ENCODE measurements at regions not wholly inside any gene's neighbourhood (a gene's known extent, or its start where the extent isn't known, plus 50 kb on each side); places are given as distances from the start of the nearest gene placed in this dataset.
"Not testable (repeated sequence)": the region's sequence is repeated elsewhere in the genome, so short reads cannot be mapped to it uniquely, and the experiment has no call there.

DNA sequence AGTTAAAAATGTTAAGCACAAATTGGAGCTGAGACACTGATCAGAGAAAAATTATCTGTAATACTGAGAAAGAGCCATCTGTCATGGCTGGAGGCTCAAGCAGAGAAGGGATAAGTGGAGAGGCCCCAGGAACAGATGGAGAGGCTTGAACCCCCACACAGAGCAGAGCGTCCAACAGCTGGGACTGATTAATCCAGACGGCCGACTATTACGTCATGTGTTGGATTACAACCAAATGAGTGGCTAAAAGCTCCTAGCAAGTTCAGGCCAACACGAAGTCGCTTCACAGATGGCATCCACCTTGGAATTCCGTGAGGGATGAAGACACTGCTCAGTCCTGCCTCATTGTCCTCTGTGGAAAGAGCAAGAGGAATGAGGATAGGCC lies 57.7 kb upstream of the ATXN3L start:
- DNase-seq (ENCODE audit: insufficient read length, low spot score) (no peak), FAIRE-seq (no peak)
- TF ChIP-seq TAF1 (IDR thresholded peaks at IDR 0.05; ENCODE audit: low read depth, low read length) (no peak), POLR2A (IDR thresholded peaks at IDR 0.05; ENCODE audit: low read depth, low read length) (no peak), SPI1 (IDR thresholded peaks at IDR 0.05; ENCODE audit: low read depth, low read length) (no peak), PAX5 (IDR thresholded peaks at IDR 0.05; ENCODE audit: insufficient read depth, low read length, severe bottlenecking) (no peak), POU2F2 (IDR thresholded peaks at IDR 0.05; ENCODE audit: low read depth, low read length) (no peak), POLR2AphosphoS5 (IDR thresholded peaks at IDR 0.05; ENCODE audit: low read depth, low read length) (no peak)

DNA sequence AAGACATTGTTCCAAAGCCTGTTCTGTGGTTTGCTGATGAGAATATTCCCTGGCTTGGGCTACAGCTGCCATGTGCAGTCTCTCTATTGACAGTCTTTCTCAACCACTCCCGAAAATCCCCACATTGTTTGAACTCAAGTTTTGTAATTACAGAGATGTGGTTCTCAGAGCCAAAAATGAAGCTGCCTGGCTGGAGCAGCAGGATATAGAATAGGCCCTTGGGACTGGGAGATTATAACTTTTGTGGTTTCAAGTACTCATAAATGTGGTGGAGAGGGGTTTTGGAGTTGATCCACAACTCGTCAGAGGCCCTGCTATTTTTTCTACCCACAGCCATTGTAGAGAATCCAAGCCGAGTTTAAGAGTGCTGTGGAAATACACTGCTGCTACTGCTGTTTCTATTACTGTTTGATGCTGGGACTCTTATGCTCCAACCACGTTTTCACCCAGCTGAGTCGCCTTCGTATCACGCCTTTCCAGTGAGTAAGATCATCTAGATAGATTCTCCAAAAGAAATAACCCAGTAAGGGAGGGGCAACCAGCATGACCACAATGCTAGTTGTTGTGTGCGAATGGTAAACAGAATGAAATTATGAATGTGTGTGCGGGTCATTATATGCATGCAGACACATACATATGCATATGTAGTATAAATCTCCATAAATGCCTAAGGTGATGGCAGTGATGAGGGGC lies 57.1 kb upstream of the ATXN3L start:
- FAIRE-seq, result no peak
- DNase-seq (ENCODE audit: insufficient read length, low spot score), result no peak
- TF ChIP-seq POLR2A (IDR thresholded peaks at IDR 0.05; ENCODE audit: low read depth, low read length) (no peak), SPI1 (IDR thresholded peaks at IDR 0.05; ENCODE audit: low read depth, low read length) (no peak), PAX5 (IDR thresholded peaks at IDR 0.05; ENCODE audit: insufficient read depth, low read length, severe bottlenecking) (no peak), POLR2AphosphoS5 (IDR thresholded peaks at IDR 0.05; ENCODE audit: low read depth, low read length) (no peak), POU2F2 (IDR thresholded peaks at IDR 0.05; ENCODE audit: low read depth, low read length) (no peak), TAF1 (IDR thresholded peaks at IDR 0.05; ENCODE audit: low read depth, low read length) (no peak)

DNA sequence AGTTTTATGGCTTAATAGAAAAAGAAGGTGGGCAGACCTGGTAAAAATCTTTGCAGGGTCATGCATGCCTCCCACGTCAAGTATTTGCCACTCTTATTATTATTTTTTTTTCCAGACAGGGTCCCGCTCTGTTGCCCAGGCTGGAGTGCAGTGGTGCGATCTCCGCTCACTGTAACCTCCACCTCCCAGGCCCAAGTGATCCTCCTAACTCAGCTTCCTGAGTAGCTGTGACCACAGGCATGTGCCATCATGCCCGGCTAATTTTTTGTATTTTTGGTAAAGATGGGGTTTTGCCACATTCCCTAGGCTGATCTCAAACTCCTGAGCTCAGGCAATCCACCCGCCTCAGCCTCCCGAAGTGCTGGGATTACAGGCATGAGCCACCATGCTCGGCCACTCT lies 55.7 kb upstream of the ATXN3L start:
- DNase-seq (ENCODE audit: insufficient read length, low spot score); FAIRE-seq: not testable (repeated sequence)

DNA sequence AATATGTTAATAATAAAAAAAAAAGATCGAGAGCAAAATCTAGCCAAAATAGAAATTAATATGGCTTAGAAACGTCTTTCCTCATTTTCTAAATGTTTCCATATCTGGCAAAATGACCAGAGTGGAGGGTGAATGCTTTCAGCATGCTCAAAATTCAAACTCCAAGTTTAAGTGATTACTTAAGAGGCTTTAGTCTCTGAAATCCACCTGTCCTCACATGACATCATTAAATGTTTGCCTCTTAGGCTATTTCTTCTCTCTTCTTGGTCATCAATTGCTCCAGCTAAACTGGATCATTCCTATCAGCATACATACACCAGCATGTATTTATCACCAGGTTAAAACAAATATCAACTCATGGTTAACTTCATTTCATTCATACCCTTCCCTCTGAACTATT lies 54.5 kb upstream of the ATXN3L start:
- DNase-seq (ENCODE audit: insufficient read length, low spot score), result no peak
- no peak for FAIRE-seq
- no peak for TF ChIP-seq POU2F2 (IDR thresholded peaks at IDR 0.05; ENCODE audit: low read depth, low read length)
- no peak for TF ChIP-seq POLR2A (IDR thresholded peaks at IDR 0.05; ENCODE audit: low read depth, low read length)
- TF ChIP-seq SPI1 (IDR thresholded peaks at IDR 0.05; ENCODE audit: low read depth, low read length), result no peak
- TF ChIP-seq POLR2AphosphoS5 (IDR thresholded peaks at IDR 0.05; ENCODE audit: low read depth, low read length), result no peak
- no peak for TF ChIP-seq PAX5 (IDR thresholded peaks at IDR 0.05; ENCODE audit: insufficient read depth, low read length, severe bottlenecking)
- TF ChIP-seq TAF1 (IDR thresholded peaks at IDR 0.05; ENCODE audit: low read depth, low read length), result no peak

DNA sequence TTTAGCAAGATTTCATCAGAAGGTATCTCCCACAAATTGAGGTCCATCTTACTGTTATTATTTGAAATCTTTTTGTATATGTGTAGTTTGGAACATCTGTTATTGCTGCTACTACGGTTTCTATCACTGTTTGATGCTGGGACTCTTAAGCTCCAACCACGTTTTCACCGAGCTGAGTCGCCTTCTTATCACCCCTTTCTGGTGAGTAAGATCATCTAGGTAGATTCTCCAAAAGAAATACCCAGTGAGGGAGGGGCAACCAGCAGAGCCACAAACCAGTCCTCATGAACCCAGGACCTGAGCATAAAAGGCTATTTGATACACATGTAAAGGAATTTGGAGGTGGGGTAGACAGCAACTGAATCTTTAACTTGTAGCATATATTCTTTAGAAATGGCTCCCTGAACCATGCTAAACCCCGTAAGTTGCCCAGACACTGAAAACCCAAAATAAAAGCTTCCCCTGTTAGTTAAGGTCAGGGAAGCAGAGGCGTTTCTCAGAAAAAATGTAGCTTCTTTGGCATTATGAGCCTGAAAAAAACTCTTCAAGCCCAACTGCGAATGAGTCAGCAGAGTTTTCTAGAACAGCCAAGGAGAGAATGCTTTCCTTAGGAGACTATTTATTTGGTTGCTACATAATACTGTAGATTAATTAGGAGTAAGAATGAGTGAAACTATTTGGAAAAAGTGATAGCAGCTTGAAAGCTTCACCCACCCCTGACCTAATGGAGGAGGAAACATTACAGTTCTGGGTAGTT lies 53.8 kb upstream of the ATXN3L start:
- FAIRE-seq (no peak), DNase-seq (ENCODE audit: insufficient read length, low spot score) (no peak)
- TF ChIP-seq POLR2A (IDR thresholded peaks at IDR 0.05; ENCODE audit: low read depth, low read length) (no peak), PAX5 (IDR thresholded peaks at IDR 0.05; ENCODE audit: insufficient read depth, low read length, severe bottlenecking) (no peak), SPI1 (IDR thresholded peaks at IDR 0.05; ENCODE audit: low read depth, low read length) (no peak), POU2F2 (IDR thresholded peaks at IDR 0.05; ENCODE audit: low read depth, low read length) (no peak), TAF1 (IDR thresholded peaks at IDR 0.05; ENCODE audit: low read depth, low read length) (no peak), POLR2AphosphoS5 (IDR thresholded peaks at IDR 0.05; ENCODE audit: low read depth, low read length) (no peak)

DNA sequence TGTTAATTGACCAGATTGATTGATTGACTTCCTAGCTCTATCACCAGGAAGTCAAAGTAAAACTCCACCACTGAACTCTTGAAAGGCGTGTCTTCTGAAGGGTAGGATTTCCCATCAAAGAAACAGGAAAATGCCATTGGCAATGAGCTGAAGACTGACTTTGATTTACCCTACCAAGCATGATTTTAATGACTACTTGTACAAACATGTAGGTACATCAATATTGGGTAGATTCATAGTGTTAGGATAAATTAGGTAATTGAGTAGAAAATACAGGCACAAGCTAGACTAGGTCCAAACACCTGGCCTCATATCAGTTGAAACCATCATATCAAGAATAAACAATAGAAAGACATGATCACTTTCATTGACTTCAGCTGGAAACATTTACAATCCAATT lies 53.2 kb upstream of the ATXN3L start:
- DNase-seq (ENCODE audit: insufficient read length, low spot score) (no peak), FAIRE-seq (no peak)
- TF ChIP-seq POLR2A (IDR thresholded peaks at IDR 0.05; ENCODE audit: low read depth, low read length) (no peak), TAF1 (IDR thresholded peaks at IDR 0.05; ENCODE audit: low read depth, low read length) (no peak), SPI1 (IDR thresholded peaks at IDR 0.05; ENCODE audit: low read depth, low read length) (no peak)

DNA sequence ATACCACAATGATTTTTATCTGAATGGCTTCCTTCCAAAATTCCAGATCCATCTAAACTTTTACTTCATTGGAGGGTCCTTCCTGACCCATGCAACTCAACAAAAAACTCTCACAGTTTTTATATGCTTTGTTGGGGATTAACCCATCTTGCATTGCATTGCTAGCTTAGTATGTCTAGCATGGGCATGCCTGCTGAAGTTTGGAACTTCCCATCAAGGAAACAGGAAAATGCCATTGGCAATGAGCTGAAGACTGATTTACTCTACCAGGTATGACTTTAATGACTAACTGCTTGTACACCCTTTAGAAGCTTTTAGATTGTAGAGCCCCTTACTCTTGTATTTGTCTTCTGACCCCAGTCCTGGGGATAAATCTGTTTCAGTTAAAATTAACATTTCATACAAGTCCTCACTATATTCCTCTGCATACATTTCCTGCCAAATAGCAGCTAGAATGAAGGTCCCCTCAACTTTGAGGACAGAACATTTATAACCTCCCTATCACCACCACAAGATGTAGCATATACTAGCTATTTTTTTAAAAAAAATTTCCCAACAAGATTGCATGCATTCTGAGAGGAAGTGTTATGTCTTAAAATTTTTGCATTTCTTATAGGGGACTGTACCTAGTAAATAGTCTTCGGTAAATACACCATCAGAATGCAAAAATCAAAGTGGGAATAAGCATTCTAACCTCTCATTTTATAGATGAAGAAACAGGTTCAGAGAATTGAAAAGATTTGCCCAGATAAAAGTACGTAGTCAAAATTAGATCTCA lies 52.5 kb upstream of the ATXN3L start:
- TF ChIP-seq POLR2A (IDR thresholded peaks at IDR 0.05; ENCODE audit: low read depth, low read length) (no peak), PAX5 (IDR thresholded peaks at IDR 0.05; ENCODE audit: insufficient read depth, low read length, severe bottlenecking) (no peak), POLR2AphosphoS5 (IDR thresholded peaks at IDR 0.05; ENCODE audit: low read depth, low read length) (no peak), POU2F2 (IDR thresholded peaks at IDR 0.05; ENCODE audit: low read depth, low read length) (no peak), TAF1 (IDR thresholded peaks at IDR 0.05; ENCODE audit: low read depth, low read length) (no peak), SPI1 (IDR thresholded peaks at IDR 0.05; ENCODE audit: low read depth, low read length) (no peak)
- FAIRE-seq (no peak), DNase-seq (ENCODE audit: insufficient read length, low spot score) (no peak)

DNA sequence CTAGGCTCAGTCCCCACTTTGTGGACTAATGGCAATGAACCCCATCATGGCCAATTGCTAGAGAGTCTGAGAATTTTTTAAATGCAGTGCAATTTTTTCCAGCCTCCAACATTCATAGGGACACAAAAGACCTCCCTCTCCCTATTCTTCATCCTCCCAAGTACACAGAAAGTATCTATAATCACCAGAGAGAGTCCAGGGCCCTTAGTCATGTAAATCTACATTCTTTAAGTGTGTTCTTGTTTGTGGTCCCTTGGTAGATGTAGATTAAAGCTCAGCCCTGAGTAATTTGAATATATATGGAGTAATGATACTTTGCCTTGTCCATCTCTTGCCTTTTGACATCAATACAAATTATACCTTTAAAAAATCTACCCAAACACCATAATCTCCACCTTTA lies 51.3 kb upstream of the ATXN3L start:
- FAIRE-seq, result no peak
- TF ChIP-seq POLR2A (IDR thresholded peaks at IDR 0.05; ENCODE audit: low read depth, low read length) (no peak), POU2F2 (IDR thresholded peaks at IDR 0.05; ENCODE audit: low read depth, low read length) (no peak), PAX5 (IDR thresholded peaks at IDR 0.05; ENCODE audit: insufficient read depth, low read length, severe bottlenecking) (no peak)
- DNase-seq (ENCODE audit: insufficient read length, low spot score), result no peak

DNA sequence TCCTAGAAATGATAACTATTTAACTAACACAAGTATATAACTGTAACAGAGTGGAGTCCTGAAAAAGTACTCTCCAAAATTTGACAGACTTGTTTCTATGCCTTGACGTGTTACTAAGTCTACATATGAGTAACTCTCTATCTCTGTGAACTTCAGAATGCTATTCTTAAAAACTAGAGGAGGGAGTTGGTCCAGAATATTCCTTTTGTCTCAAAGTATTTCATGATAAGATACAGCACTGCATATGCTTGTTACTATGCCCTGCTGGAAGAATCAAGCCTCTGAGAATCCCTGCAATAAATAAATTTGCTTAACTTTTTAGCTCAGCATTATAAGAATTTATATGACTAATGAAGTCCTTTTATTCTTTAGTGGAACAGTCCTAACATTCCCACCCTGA lies 50.9 kb upstream of the ATXN3L start:
- FAIRE-seq (no peak), DNase-seq (ENCODE audit: insufficient read length, low spot score) (no peak)
- TF ChIP-seq TAF1 (IDR thresholded peaks at IDR 0.05; ENCODE audit: low read depth, low read length) (no peak), POLR2AphosphoS5 (IDR thresholded peaks at IDR 0.05; ENCODE audit: low read depth, low read length) (no peak), SPI1 (IDR thresholded peaks at IDR 0.05; ENCODE audit: low read depth, low read length) (no peak), POU2F2 (IDR thresholded peaks at IDR 0.05; ENCODE audit: low read depth, low read length) (no peak), PAX5 (IDR thresholded peaks at IDR 0.05; ENCODE audit: insufficient read depth, low read length, severe bottlenecking) (no peak), POLR2A (IDR thresholded peaks at IDR 0.05; ENCODE audit: low read depth, low read length) (no peak)
